Caco-2 (cell line): ENCODE measurements at regions not wholly inside any gene's neighbourhood (a gene's known extent, or its start where the extent isn't known, plus 50 kb on each side); places are given as distances from the start of the nearest gene placed in this dataset.

Experiments used
- BruUV-seq: library from RNA; stranded (reverse); fragments of 400-500 nt; replicated peaks from 2 replicates; lab custom pipeline; 2021; lab: Mats Ljungman, UMichigan
- CTCF ChIA-PET: fragments of 300-600 bp; sonication (Branson Sonifier 250); formaldehyde crosslinking; loops from one replicate; lab custom pipeline; 2022; ENCODE audit warnings: antibody characterized with exemption; lab: Charles Lee
- POLR2A ChIA-PET: fragments of 300-600 bp; sonication (Branson Sonifier 250); formaldehyde crosslinking; loops from one replicate; lab custom pipeline; 2022; ENCODE audit warnings: antibody characterized with exemption; lab: Charles Lee
- DNase-seq, 2 experiments: peaks; one replicate each; pipeline versions ENCODE4 v3.0.0 to v3.0.0-alpha.2; 2020 to 2022
- H3K27me3 ChIP-seq: replicated peaks from 2 replicates; pipeline ENCODE4 v1.6.0; 2011; ENCODE audit warnings: low read length; ENCODE audit not compliant: control insufficient read depth, insufficient read depth
- H3K36me3 ChIP-seq: 2 replicates; pipeline ENCODE4 v1.5.1; 2011; ENCODE audit warnings: low read length; ENCODE audit not compliant: control insufficient read depth, insufficient read depth
- H3K4me1 ChIP-seq: fragments of 250-450 bp; sonication (Bioruptor Pico); 2 replicates; pipeline ENCODE4 v1.5.1; 2020; ENCODE audit warnings: mild to moderate bottlenecking
- H3K4me3 ChIP-seq: 2 replicates; pipeline ENCODE4 v1.5.1; 2011; ENCODE audit warnings: low read depth, mild to moderate bottlenecking, control low read depth, low read length
- H3K9me3 ChIP-seq: fragments of 250-450 bp; sonication (Bioruptor Pico); 2 replicates; pipeline ENCODE4 v1.5.1; 2020; ENCODE audit warnings: mild to moderate bottlenecking, moderate library complexity
- H3K27ac Mint-ChIP-seq: one replicate; pipeline ENCODE4 v1.8.0; 2022; ENCODE audit warnings: mixed read lengths; ENCODE audit not compliant: unreplicated experiment
- H3K27me3 Mint-ChIP-seq: one replicate; pipeline ENCODE4 v1.8.0; 2022; ENCODE audit warnings: mixed read lengths; ENCODE audit not compliant: insufficient read depth, unreplicated experiment
- H3K36me3 Mint-ChIP-seq: one replicate; pipeline ENCODE4 v1.8.0; 2022; ENCODE audit warnings: mild to moderate bottlenecking, mixed read lengths; ENCODE audit not compliant: insufficient read depth, unreplicated experiment
- H3K4me1 Mint-ChIP-seq: one replicate; pipeline ENCODE4 v1.8.0; 2022; ENCODE audit warnings: low read depth, mixed read lengths; ENCODE audit not compliant: unreplicated experiment
- H3K4me3 Mint-ChIP-seq: one replicate; pipeline ENCODE4 v1.8.0; 2022; ENCODE audit warnings: mild to moderate bottlenecking, moderate library complexity, mixed read lengths; ENCODE audit not compliant: unreplicated experiment
- H3K9me3 Mint-ChIP-seq: one replicate; pipeline ENCODE4 v1.8.0; 2022; ENCODE audit warnings: mixed read lengths; ENCODE audit not compliant: unreplicated experiment
- intact Hi-C: fragments of 100-400 bp; cut with micrococcal nuclease; formaldehyde crosslinking; loops from one replicate; pipeline ENCODE4 v1.10.0; 2022; ENCODE audit not compliant: unreplicated experiment
- TF ChIP-seq, protein P1 (sequence below), 2 experiments: fragments of 200-600 bp in 1 of 2; IDR thresholded peaks; 1 replicate in 1 of 2; 2 replicates in 1 of 2; pipeline versions ENCODE4 v1.5.1 to v1.8.0; 2011 to 2022; ENCODE audit warnings: antibody characterized with exemption in 1 of 2, control low read depth in 1 of 2, inconsistent platforms in 1 of 2, low read depth in 1 of 2, low read length in 1 of 2, mild to moderate bottlenecking in 1 of 2, moderate library complexity in 1 of 2; ENCODE audit not compliant: insufficient read depth in 1 of 2, severe bottlenecking in 1 of 2, unreplicated experiment in 1 of 2

DNA sequence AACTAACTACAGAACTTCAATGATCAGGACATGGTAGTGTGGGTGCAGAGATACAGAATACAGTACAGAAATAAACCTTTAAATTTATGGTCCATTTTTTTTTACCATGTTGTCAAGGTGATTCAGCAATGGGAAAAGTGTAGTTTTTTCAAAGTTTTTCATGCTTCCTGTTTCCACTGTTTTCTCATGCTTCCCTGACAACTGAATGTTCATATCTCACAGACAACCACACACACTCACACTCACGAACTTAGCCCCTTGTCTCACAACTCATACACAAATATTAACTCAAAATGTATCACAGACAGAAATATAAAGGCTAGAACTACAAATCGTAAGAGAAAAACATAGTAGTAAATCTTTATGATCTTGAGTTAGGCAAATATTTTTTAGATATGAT lies 232.6 kb upstream of the CDYL start:
- peaks cover 15% of the 10 kb centered on the region for H3K27me3 Mint-ChIP-seq
- BruUV-seq, result no TSS peak
- no peak overlapping the region for H3K4me3 Mint-ChIP-seq
- DNase-seq, result no peak
- no peak overlapping the region for H3K27ac Mint-ChIP-seq
- H3K4me1 Mint-ChIP-seq, result no peaks in the 10 kb centered on the region
- TF ChIP-seq, protein P1, sequence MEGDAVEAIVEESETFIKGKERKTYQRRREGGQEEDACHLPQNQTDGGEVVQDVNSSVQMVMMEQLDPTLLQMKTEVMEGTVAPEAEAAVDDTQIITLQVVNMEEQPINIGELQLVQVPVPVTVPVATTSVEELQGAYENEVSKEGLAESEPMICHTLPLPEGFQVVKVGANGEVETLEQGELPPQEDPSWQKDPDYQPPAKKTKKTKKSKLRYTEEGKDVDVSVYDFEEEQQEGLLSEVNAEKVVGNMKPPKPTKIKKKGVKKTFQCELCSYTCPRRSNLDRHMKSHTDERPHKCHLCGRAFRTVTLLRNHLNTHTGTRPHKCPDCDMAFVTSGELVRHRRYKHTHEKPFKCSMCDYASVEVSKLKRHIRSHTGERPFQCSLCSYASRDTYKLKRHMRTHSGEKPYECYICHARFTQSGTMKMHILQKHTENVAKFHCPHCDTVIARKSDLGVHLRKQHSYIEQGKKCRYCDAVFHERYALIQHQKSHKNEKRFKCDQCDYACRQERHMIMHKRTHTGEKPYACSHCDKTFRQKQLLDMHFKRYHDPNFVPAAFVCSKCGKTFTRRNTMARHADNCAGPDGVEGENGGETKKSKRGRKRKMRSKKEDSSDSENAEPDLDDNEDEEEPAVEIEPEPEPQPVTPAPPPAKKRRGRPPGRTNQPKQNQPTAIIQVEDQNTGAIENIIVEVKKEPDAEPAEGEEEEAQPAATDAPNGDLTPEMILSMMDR (IDR thresholded peaks at IDR 0.05; ENCODE audit: insufficient read depth in 1 of 2, low read depth in 1 of 2, low read length in 1 of 2, severe bottlenecking in 1 of 2, unreplicated experiment in 1 of 2), result no peak
- H3K36me3 ChIP-seq, result no peaks in the 10 kb centered on the region
- POLR2A ChIA-PET, result no interaction called here
- CTCF ChIA-PET, result no interaction called here
- H3K4me1 ChIP-seq, result no peaks in the 10 kb centered on the region
- no peaks in the 10 kb centered on the region; the same call in 1 of the 2 replicates for H3K27me3 ChIP-seq
- no peaks in the 10 kb centered on the region for H3K9me3 Mint-ChIP-seq
- H3K36me3 Mint-ChIP-seq, result no peaks in the 10 kb centered on the region
- intact Hi-C loops, result no loop called here
- peaks cover 5% of the 10 kb centered on the region; the same call in 1 of the 2 replicates for H3K9me3 ChIP-seq
- no peak overlapping the region for H3K4me3 ChIP-seq

DNA sequence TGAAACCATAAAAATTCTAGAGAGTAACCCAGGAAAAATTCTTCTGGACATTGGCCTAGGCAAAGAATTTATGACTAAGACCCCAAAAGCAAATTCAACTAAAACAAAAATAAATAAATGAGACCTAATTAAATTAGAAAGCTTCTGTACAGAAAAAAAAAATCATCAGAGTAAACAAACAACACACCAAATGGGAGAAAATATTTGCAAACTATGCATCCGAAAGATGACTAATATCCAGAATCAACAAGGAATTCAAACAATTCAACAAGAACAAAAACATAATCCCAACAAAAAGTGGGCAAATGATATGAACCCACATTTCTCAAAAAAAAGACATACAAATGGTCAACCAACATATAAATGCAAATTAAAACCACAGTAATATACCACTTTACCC lies 242.6 kb upstream of the CDYL start:
- Mint-ChIP-seq H3K27ac (no peak overlapping the region), H3K4me3 (no peak overlapping the region), H3K27me3 (peaks cover 6% of the 10 kb centered on the region), H3K36me3 (no peaks in the 10 kb centered on the region), H3K9me3 (no peaks in the 10 kb centered on the region), H3K4me1 (no peaks in the 10 kb centered on the region)
- TF ChIP-seq, protein P1 (IDR thresholded peaks at IDR 0.05; ENCODE audit: insufficient read depth in 1 of 2, low read depth in 1 of 2, low read length in 1 of 2, severe bottlenecking in 1 of 2, unreplicated experiment in 1 of 2), result no peak
- H3K36me3 ChIP-seq, result no peaks in the 10 kb centered on the region
- H3K4me1 ChIP-seq, result no peaks in the 10 kb centered on the region
- ChIA-PET CTCF (no interaction called here), POLR2A (no interaction called here)
- DNase-seq, result no peak
- no peaks in the 10 kb centered on the region for H3K27me3 ChIP-seq
- intact Hi-C loops, result no loop called here
- no peak overlapping the region for H3K4me3 ChIP-seq
- H3K9me3 ChIP-seq, result no peaks in the 10 kb centered on the region
- BruUV-seq, result no TSS peak

DNA sequence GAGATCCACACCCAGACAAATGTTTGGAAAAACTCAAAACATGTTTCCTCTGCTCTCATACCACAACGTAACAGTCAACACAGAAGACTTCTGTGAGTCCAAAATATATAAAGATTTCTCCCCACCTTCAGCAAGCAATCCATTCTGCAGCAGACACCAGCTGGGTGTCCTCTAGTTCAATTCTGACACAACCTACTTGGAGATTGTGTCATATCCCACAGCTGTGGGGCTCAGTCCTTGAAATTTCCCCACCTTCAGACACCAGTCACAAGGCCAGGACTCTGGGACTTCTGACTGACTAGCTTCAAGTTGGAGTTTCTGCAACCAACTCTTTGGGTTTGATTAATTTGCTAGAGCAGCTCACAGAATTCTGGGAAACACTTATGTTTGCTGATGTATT lies 244.8 kb upstream of the CDYL start:
- Histone ChIP-seq H3K4me1 (no peaks in the 10 kb centered on the region), H3K4me3 (no peak overlapping the region), H3K36me3 (no peaks in the 10 kb centered on the region), H3K9me3 (no peaks in the 10 kb centered on the region), H3K27me3 (no peaks in the 10 kb centered on the region)
- BruUV-seq, result no TSS peak
- intact Hi-C loops, result no loop called here
- Mint-ChIP-seq H3K27me3 (peaks cover 17% of the 10 kb centered on the region), H3K27ac (no peak overlapping the region), H3K9me3 (no peaks in the 10 kb centered on the region), H3K36me3 (no peaks in the 10 kb centered on the region), H3K4me3 (no peak overlapping the region), H3K4me1 (no peaks in the 10 kb centered on the region)
- no peak for DNase-seq
- ChIA-PET CTCF (no interaction called here), POLR2A (no interaction called here)
- TF ChIP-seq, protein P1 (IDR thresholded peaks at IDR 0.05; ENCODE audit: insufficient read depth in 1 of 2, low read depth in 1 of 2, low read length in 1 of 2, severe bottlenecking in 1 of 2, unreplicated experiment in 1 of 2), result no peak
